Daoy (cell line): ENCODE measurements at regions not wholly inside any gene's neighbourhood (a gene's known extent, or its start where the extent isn't known, plus 50 kb on each side); places are given as distances from the start of the nearest gene placed in this dataset.
"Not testable (repeated sequence)": the region's sequence is repeated elsewhere in the genome, so short reads cannot be mapped to it uniquely, and the experiment has no call there.

ENCODE experiments used
- DNase-seq: peaks from one replicate; pipeline ENCODE4 v3.0.0-alpha.2; 2015; ENCODE audit warnings: low read depth

- not testable (repeated sequence) for DNase-seq
Observed at GRCh38 chr14:19242529-19242928, 191.6 kb downstream of the POTEG start.

GRCh38 chr14:19266908-19267307 is 167.2 kb downstream of the POTEG start:
- not testable (repeated sequence) for DNase-seq

- DNase-seq = peak; percentile 0
Observed at GRCh38 chr14:19267636-19268035, 166.5 kb downstream of the POTEG start.

GRCh38 chr14:19268047-19268627 is 166.0 kb downstream of the POTEG start:
- DNase-seq = not testable (repeated sequence)

GRCh38 chr14:19272235-19272634 is 161.9 kb downstream of the POTEG start:
- not testable (repeated sequence) for DNase-seq

- not testable (repeated sequence) for DNase-seq
Observed at GRCh38 chr14:19289669-19290068, 144.5 kb downstream of the POTEG start.

- not testable (repeated sequence) for DNase-seq
Observed at GRCh38 chr14:19300243-19300642, 133.9 kb downstream of the POTEG start.

GRCh38 chr14:19300838-19301237 is 133.3 kb downstream of the POTEG start:
- peak; percentile 2 for DNase-seq

- not testable (repeated sequence) for DNase-seq
Observed at GRCh38 chr14:19303844-19304243, 130.3 kb downstream of the POTEG start.

GRCh38 chr14:19304442-19304841 is 129.7 kb downstream of the POTEG start:
- DNase-seq = not testable (repeated sequence)

- DNase-seq = not testable (repeated sequence)
Observed at GRCh38 chr14:19304918-19305317, 129.2 kb downstream of the POTEG start.

- DNase-seq = not testable (repeated sequence)
Observed at GRCh38 chr14:19305776-19306175, 128.4 kb downstream of the POTEG start.

- not testable (repeated sequence) for DNase-seq
Observed at GRCh38 chr14:19306405-19306804, 127.7 kb downstream of the POTEG start.

GRCh38 chr14:19311023-19311422 is 123.1 kb downstream of the POTEG start:
- DNase-seq = not testable (repeated sequence)

GRCh38 chr14:19330678-19331077 is 103.5 kb downstream of the POTEG start:
- not testable (repeated sequence) for DNase-seq

- DNase-seq = not testable (repeated sequence)
Observed at GRCh38 chr14:19337232-19338059, 96.7 kb downstream of the POTEG start.

GRCh38 chr14:19338060-19338372 is 96.1 kb downstream of the POTEG start:
- not testable (repeated sequence) for DNase-seq

GRCh38 chr14:19340976-19341375 is 93.2 kb downstream of the POTEG start:
- not testable (repeated sequence) for DNase-seq

GRCh38 chr14:19341627-19342026 is 92.5 kb downstream of the POTEG start:
- not testable (repeated sequence) for DNase-seq

GRCh38 chr14:19344261-19344660 is 89.9 kb downstream of the POTEG start:
- not testable (repeated sequence) for DNase-seq

GRCh38 chr14:19344689-19345088 is 89.5 kb downstream of the POTEG start:
- DNase-seq = not testable (repeated sequence)

- DNase-seq = not testable (repeated sequence)
Observed at GRCh38 chr14:19345298-19345911, 88.7 kb downstream of the POTEG start.

GRCh38 chr14:19346074-19346480 is 88.1 kb downstream of the POTEG start:
- peak; percentile 1 for DNase-seq
